ENCODE measurements at regions not wholly inside any gene's neighbourhood (a gene's known extent, or its start where the extent isn't known, plus 50 kb on each side); places are given as distances from the start of the nearest gene placed in this dataset.
"Not testable (repeated sequence)": the region's sequence is repeated elsewhere in the genome, so short reads cannot be mapped to it uniquely, and the experiment has no call there.

- Histone ChIP-seq H3K9ac (ENCODE audit: low read depth in 1 of 2, low read length in 2 of 2) (no peak overlapping the region), H3K4me1 (ENCODE audit: control insufficient read depth in 4 of 4, insufficient read depth in 4 of 4, low read length in 3 of 4) (no peaks in the 10 kb centered on the region), H3K9me3 (ENCODE audit: control insufficient read depth in 4 of 4, low read length in 3 of 4) (no peaks in the 10 kb centered on the region), H3K27ac (ENCODE audit: low read depth in 1 of 2, low read length in 2 of 2) (no peak overlapping the region), H3K4me3 (ENCODE audit: low read depth in 1 of 3, low read length in 3 of 3) (no peak overlapping the region), H3K27me3 (ENCODE audit: control insufficient read depth in 4 of 4, insufficient read depth in 4 of 4, low read length in 3 of 4) (no peaks in the 10 kb centered on the region), H3K36me3 (ENCODE audit: control insufficient read depth in 4 of 4, insufficient read depth in 3 of 4, low read depth in 1 of 4, low read length in 3 of 4) (no peaks in the 10 kb centered on the region)
- no peak for DNase-seq (ENCODE audit: low spot score)
- TF ChIP-seq RAD21 (IDR thresholded peaks at IDR 0.05) (no peak), ZBTB33 (IDR thresholded peaks at IDR 0.05) (no peak), HNF4A (conservative IDR thresholded peaks at IDR 0.05) (no peak), REST (IDR thresholded peaks at IDR 0.05) (no peak), RXRA (IDR thresholded peaks at IDR 0.05) (no peak), MAX (IDR thresholded peaks at IDR 0.05) (no peak), TAF1 (conservative IDR thresholded peaks at IDR 0.05) (no peak), FOXA1 (IDR thresholded peaks at IDR 0.05) (no peak), JUND (IDR thresholded peaks at IDR 0.05) (no peak), NR2F2 (IDR thresholded peaks at IDR 0.05) (no peak), FOXA2 (IDR thresholded peaks at IDR 0.05) (no peak), EGR1 (IDR thresholded peaks at IDR 0.05; ENCODE audit: low read depth in 2 of 2) (no peak), HNF4G (IDR thresholded peaks at IDR 0.05) (no peak), YY1 (IDR thresholded peaks at IDR 0.05) (no peak)
- TF ChIP-seq, protein P1, sequence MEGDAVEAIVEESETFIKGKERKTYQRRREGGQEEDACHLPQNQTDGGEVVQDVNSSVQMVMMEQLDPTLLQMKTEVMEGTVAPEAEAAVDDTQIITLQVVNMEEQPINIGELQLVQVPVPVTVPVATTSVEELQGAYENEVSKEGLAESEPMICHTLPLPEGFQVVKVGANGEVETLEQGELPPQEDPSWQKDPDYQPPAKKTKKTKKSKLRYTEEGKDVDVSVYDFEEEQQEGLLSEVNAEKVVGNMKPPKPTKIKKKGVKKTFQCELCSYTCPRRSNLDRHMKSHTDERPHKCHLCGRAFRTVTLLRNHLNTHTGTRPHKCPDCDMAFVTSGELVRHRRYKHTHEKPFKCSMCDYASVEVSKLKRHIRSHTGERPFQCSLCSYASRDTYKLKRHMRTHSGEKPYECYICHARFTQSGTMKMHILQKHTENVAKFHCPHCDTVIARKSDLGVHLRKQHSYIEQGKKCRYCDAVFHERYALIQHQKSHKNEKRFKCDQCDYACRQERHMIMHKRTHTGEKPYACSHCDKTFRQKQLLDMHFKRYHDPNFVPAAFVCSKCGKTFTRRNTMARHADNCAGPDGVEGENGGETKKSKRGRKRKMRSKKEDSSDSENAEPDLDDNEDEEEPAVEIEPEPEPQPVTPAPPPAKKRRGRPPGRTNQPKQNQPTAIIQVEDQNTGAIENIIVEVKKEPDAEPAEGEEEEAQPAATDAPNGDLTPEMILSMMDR (IDR thresholded peaks at IDR 0.05; ENCODE audit: low read depth, low read length, missing input control), result no peak
- TF ChIP-seq, protein P2, sequence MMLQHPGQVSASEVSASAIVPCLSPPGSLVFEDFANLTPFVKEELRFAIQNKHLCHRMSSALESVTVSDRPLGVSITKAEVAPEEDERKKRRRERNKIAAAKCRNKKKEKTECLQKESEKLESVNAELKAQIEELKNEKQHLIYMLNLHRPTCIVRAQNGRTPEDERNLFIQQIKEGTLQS (IDR thresholded peaks at IDR 0.05), result no peak
- 93% methylated on average over 8 of the region's 8 CpGs for WGBS
Measured at GRCh38 chrX:123797543-123798447, 62.1 kb upstream of the XIAP start.

- H3K36me3 ChIP-seq (ENCODE audit: control insufficient read depth in 4 of 4, insufficient read depth in 3 of 4, low read depth in 1 of 4, low read length in 3 of 4); H3K9ac ChIP-seq (ENCODE audit: low read depth in 1 of 2, low read length in 2 of 2); H3K4me1 ChIP-seq (ENCODE audit: control insufficient read depth in 4 of 4, insufficient read depth in 4 of 4, low read length in 3 of 4); H3K4me3 ChIP-seq (ENCODE audit: low read depth in 1 of 3, low read length in 3 of 3); H3K27ac ChIP-seq (ENCODE audit: low read depth in 1 of 2, low read length in 2 of 2); H3K9me3 ChIP-seq (ENCODE audit: control insufficient read depth in 4 of 4, low read length in 3 of 4); DNase-seq (ENCODE audit: low spot score); H3K27me3 ChIP-seq (ENCODE audit: control insufficient read depth in 4 of 4, insufficient read depth in 4 of 4, low read length in 3 of 4): not testable (repeated sequence)
- 88% methylated on average over 12 of the region's 13 CpGs for WGBS
Measured at GRCh38 chrX:123798706-123799430, 61.0 kb upstream of the XIAP start.
